ENCODE measurements at regions not wholly inside any gene's neighbourhood (a gene's known extent, or its start where the extent isn't known, plus 50 kb on each side); places are given as distances from the start of the nearest gene placed in this dataset.

DNA sequence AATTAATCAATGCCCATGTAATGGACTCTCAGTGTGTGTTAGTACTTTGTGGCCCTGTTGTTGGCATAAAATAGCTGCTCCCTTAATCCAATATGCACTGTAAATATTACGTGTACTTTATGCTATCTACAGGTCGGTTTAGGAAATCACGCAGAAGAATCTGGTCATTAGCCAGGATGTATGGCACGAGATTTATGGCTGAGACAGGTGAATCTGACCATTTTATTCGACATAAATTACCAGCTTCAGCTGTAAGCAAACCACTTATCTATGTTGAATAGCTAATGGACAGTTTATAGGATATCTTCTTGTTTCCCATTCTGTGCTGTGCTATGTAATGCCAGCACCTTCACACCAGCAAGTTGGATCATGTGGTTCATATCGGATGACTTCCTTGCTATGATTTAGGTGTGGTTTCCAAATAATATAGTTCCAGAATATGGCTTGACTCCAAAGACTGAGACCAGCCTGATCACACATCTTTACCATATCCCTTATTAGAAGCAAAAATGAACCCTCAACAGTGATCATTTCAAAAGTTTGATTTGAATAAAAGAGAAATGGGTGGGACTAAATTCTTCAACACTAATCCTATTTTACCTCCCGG, 301.4 kb downstream of the AHR start:
- no peak overlapping the region for H3K4me3 ChIP-seq (replicated peaks; ENCODE audit: low read depth, low read length)
- no peak for TF ChIP-seq CTCF (IDR thresholded peaks at IDR 0.05; ENCODE audit: low read length, missing control alignments)
- no peak for DNase-seq (ENCODE audit: low read depth)

DNA sequence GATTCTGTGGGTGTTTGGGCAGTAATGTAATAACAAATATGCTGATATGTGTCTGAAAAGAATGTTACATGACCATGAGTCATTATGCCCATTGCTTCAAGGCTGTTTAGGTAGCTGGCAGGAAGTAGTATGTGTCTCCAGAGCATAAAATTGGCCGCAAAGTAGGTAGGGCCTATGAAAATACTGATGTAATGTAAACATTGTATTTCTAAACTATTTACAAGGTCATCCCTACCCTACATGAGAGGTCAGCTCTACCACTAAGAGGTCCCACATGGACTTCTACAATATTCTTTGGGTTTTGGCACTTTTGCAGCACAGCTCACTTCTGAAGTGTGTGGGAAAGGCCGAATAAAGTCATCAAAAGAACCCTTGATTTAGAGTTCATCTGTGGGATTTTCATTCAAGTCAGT, 301.9 kb downstream of the AHR start:
- DNase-seq (ENCODE audit: low read depth) = peak; percentile 96
- H3K4me3 ChIP-seq (replicated peaks; ENCODE audit: low read depth, low read length) = no peak overlapping the region
- TF ChIP-seq CTCF (IDR thresholded peaks at IDR 0.05; ENCODE audit: low read length, missing control alignments) = no peak

DNA sequence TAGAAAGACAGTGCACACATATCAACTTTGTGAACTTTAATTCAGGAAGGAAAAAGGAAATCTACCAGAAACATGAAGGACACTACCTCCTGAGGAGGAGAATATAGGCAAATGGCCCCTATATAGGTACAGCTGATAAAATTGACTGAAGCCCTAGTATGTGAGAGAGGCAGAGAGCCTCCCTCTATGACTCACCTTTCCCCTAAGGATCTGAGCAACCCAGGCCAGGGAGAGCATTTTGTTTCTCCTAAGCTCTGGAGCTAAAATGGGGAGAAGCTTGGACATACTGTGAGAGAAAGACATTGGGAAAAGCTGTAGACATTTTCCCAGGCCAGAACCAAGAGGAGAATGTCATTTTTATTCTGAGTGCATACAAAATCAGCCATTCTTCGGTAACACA, 303.5 kb downstream of the AHR start:
- TF ChIP-seq CTCF (IDR thresholded peaks at IDR 0.05; ENCODE audit: low read length, missing control alignments) = no peak

GRCh38 chr7:17608114-17608833, 309.8 kb downstream of the AHR start:
- peak; percentile 65 for DNase-seq (ENCODE audit: low read depth)
- TF ChIP-seq CTCF (IDR thresholded peaks at IDR 0.05; ENCODE audit: low read length, missing control alignments) = no peak

More for the DNA sequence above, 303.5 kb downstream of the AHR start:
- no peak overlapping the region for H3K4me3 ChIP-seq (replicated peaks; ENCODE audit: low read depth, low read length)
- no peak for DNase-seq (ENCODE audit: low read depth)

GRCh38 chr7:17611611-17612010, 313.2 kb downstream of the AHR start:
- H3K4me3 ChIP-seq (replicated peaks; ENCODE audit: low read depth, low read length) = no peak overlapping the region
- no peak for TF ChIP-seq CTCF (IDR thresholded peaks at IDR 0.05; ENCODE audit: low read length, missing control alignments)
- peak; percentile 41 for DNase-seq (ENCODE audit: low read depth)

More at GRCh38 chr7:17608114-17608833, 309.8 kb downstream of the AHR start:
- H3K4me3 ChIP-seq (replicated peaks; ENCODE audit: low read depth, low read length) = no peak overlapping the region

GRCh38 chr7:17613338-17614041, 315.0 kb downstream of the AHR start:
- no peak for DNase-seq (ENCODE audit: low read depth)
- TF ChIP-seq CTCF (IDR thresholded peaks at IDR 0.05; ENCODE audit: low read length, missing control alignments) = no peak
- H3K4me3 ChIP-seq (replicated peaks; ENCODE audit: low read depth, low read length) = no peak overlapping the region
